Mucosa of descending colon (tissue), 3 donors: ENCODE measurements at regions not wholly inside any gene's neighbourhood (a gene's known extent, or its start where the extent isn't known, plus 50 kb on each side); places are given as distances from the start of the nearest gene placed in this dataset.

Experiments
- ATAC-seq: fragments of 200-7000 bp; cut with Tn5 transposase; one replicate; pipeline ENCODE4 v1.9.1; 2020; ENCODE audit warnings: mild to moderate bottlenecking, moderate library complexity
- DNase-seq, 3 donors: peaks; one replicate each; pipeline ENCODE4 v3.0.0-alpha.2; 2020
- H3K36me3 ChIP-seq: fragments of 200-600 bp; one replicate; pipeline ENCODE4 v1.8.0; 2021; ENCODE audit warnings: low read depth, mild to moderate bottlenecking
- H3K4me1 ChIP-seq: fragments of 200-600 bp; one replicate; pipeline ENCODE4 v1.8.0; 2021; ENCODE audit warnings: low read depth, mild to moderate bottlenecking
- H3K4me3 ChIP-seq: fragments of 200-600 bp; one replicate; pipeline ENCODE4 v1.8.0; 2021; ENCODE audit warnings: mild to moderate bottlenecking
- H3K9me3 ChIP-seq: fragments of 200-600 bp; one replicate; pipeline ENCODE4 v1.8.0; 2021; ENCODE audit warnings: mild to moderate bottlenecking
- CTCF ChIP-seq: fragments of 200-600 bp; IDR thresholded peaks from one replicate; pipeline ENCODE4 v1.8.0; 2022; ENCODE audit warnings: antibody characterized with exemption, mild to moderate bottlenecking
- intact Hi-C, 2 donors: fragments of 100-400 bp; cut with DNase I in 1 of 2; cut with micrococcal nuclease in 1 of 2; formaldehyde crosslinking; loops; one replicate each; pipeline versions ENCODE4 v1.11.0 to v1.11.1; 2022; cut with DNase I, micrococcal nuclease
- donor health status: DM: no; HTN: no; CAD: no; lungs with moderate emphysema.
- donor health status: DM: no; HTN: no; CAD: no.
- donor health status: DM: no; HTN: yes; CAD: no.

DNA sequence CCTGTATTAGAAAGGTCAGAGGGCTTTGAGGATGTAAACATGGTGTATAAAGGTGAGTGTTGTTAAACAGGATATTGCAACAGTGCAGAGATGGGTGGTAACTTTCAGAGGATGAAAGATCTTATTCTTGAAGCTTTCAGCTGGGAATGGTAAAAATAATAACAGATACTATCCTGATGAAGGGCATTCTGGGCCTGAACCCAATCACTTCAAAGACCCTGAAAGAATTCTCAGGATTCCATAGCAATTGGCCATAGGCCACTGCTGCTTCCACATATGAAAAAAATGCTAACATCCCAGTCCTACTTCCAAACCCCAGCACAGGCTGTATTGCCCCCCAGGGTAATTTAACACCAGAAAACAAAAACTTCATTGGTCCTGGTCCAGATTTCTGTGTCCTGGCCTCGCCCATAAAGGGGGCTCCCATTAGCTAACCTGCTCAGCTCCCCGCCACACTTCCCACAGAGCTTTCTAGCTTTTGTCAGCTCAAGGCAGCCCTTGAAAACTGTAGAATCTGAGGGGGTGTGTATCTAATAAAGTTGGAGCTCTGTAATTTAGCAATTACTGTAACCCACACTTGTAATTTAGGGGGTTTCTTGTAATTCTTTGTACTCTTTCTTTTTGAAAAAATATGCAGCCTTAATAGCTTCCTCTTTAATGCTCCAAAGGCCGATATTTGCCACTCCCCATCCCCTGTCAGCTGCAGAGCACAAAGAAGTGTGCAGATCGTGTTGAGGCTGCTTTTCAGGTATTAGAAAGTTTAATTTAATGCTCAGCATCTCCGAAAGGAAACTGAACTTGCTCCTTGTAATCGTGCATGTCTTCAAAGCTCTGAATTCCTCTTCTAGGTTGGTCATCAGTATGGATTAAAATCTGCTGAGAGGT is 371.5 kb downstream of the SEC14L1 start:
- no peak for ATAC-seq
- Histone ChIP-seq H3K4me3 (no peak overlapping the region), H3K9me3 (no peaks in the 10 kb centered on the region), H3K36me3 (no peaks in the 10 kb centered on the region), H3K4me1 (no peaks in the 10 kb centered on the region)
- intact Hi-C loops = no loop called here
- DNase-seq = no peak
- no peak for TF ChIP-seq CTCF

DNA sequence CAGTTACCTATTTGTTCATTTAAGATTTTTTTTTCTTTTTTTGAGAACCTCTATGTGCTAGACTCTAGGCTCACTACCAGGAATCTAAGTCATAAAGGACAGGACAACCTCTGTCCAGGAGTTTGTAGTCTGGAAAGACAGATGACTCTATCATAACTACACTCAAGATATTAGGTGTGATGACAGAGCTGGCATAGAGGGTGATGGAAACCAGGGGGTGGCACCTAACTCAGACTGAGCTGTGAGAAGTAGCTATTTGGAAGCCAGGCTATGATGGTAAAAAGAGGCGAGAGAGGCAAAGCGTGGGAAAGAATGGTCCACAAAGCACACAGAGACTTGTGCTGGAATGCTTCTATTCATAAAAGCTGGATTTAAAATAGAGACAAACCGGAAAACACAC is 372.3 kb downstream of the SEC14L1 start:
- Histone ChIP-seq H3K4me1 (no peaks in the 10 kb centered on the region), H3K36me3 (no peaks in the 10 kb centered on the region), H3K4me3 (no peak overlapping the region), H3K9me3 (no peaks in the 10 kb centered on the region)
- ATAC-seq (no peak), DNase-seq (no peak)
- intact Hi-C loops = no loop called here
- no peak for TF ChIP-seq CTCF

GRCh38 chr17:77515227-77515626 is 374.5 kb downstream of the SEC14L1 start:
- no peak for ATAC-seq
- no peak for TF ChIP-seq CTCF
- Histone ChIP-seq H3K4me1 (no peaks in the 10 kb centered on the region), H3K9me3 (no peaks in the 10 kb centered on the region), H3K4me3 (no peak overlapping the region), H3K36me3 (no peaks in the 10 kb centered on the region)
- DNase-seq = no peak
- intact Hi-C loops = no loop called here

GRCh38 chr17:77516902-77517301 is 376.1 kb downstream of the SEC14L1 start:
- Histone ChIP-seq H3K9me3 (no peaks in the 10 kb centered on the region), H3K4me3 (no peak overlapping the region), H3K36me3 (no peaks in the 10 kb centered on the region), H3K4me1 (no peaks in the 10 kb centered on the region)
- DNase-seq = no peak
- ATAC-seq = no peak
- TF ChIP-seq CTCF = no peak
- intact Hi-C loops = no loop called here

GRCh38 chr17:77521076-77521475 is 380.3 kb downstream of the SEC14L1 start:
- intact Hi-C loops = no loop called here
- no peak for ATAC-seq
- Histone ChIP-seq H3K9me3 (no peaks in the 10 kb centered on the region), H3K4me1 (no peaks in the 10 kb centered on the region), H3K36me3 (no peaks in the 10 kb centered on the region), H3K4me3 (no peak overlapping the region)
- no peak for DNase-seq
- TF ChIP-seq CTCF = no peak
